8988T (cell line): ENCODE measurements at regions not wholly inside any gene's neighbourhood (a gene's known extent, or its start where the extent isn't known, plus 50 kb on each side); places are given as distances from the start of the nearest gene placed in this dataset.

Experiments
- DNase-seq: peaks from one replicate; pipeline ENCODE4 v3.0.0; 2011

DNA sequence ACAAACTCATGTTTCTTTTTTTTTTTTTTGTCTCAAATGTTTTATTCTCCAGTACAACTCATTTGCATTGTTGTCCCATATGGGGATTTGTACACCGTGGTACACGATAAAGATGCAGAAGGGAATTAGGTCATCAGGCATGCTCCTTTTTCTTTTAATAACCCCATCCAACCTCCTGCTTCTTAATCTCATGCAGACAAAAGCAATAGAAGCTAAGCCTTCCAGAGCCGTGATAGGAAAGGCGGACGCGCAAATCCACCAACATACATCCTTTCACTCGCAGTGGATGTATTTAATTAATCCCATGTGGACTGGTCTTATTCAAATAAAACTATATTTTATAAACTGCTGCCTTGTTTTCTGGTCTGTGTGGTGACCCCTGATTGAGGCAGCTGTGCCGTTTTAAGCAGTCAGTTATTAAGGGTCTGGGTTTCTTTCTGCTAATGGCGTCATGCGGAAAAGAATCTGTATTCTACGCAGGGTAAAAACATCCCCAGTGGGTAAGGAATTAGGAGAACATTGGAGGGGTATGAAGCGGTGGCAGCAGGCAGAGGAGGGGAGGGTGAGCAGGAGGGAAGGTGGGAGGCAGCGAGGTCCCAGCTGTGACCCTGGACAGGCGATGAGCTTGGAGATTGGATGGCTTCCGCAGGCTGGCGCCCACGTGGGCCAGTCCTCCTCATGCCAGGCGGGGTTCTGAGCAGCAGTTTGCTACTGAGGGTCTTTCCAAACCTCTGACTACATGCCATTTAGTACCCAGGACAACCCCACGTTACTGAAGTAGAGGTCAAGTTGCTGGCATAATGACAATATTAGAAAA is 172.8 kb downstream of the LINC00237 start:
- no peak for DNase-seq

GRCh38 chr20:20932156-20932555 is 174.0 kb downstream of the LINC00237 start:
- DNase-seq: no peak

DNA sequence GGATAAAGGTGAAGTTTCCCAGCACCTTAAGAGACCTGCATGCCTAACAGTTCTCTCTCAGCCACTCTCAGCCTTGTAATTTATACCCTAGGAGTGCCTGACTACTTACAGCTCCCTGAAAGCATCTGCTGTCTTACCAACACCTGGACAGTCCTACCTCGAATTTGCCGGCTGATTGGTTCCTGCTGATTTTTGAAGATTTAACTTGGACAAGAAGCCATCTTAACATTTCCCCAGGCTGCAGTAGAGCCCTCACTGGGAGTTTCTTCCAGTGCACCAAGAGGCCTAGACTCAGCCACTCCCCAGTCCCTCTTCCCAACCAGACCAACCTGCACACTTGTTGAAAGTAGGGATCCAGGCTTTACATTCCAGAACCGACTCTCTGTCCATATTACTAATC is 174.5 kb downstream of the LINC00237 start:
- no peak for DNase-seq

- DNase-seq: no peak
Observed at GRCh38 chr20:20931024-20931423, 175.1 kb downstream of the LINC00237 start.

GRCh38 chr20:20930500-20930899 is 175.7 kb downstream of the LINC00237 start:
- DNase-seq: no peak

GRCh38 chr20:20929341-20929740 is 176.8 kb downstream of the LINC00237 start:
- DNase-seq: no peak

DNA sequence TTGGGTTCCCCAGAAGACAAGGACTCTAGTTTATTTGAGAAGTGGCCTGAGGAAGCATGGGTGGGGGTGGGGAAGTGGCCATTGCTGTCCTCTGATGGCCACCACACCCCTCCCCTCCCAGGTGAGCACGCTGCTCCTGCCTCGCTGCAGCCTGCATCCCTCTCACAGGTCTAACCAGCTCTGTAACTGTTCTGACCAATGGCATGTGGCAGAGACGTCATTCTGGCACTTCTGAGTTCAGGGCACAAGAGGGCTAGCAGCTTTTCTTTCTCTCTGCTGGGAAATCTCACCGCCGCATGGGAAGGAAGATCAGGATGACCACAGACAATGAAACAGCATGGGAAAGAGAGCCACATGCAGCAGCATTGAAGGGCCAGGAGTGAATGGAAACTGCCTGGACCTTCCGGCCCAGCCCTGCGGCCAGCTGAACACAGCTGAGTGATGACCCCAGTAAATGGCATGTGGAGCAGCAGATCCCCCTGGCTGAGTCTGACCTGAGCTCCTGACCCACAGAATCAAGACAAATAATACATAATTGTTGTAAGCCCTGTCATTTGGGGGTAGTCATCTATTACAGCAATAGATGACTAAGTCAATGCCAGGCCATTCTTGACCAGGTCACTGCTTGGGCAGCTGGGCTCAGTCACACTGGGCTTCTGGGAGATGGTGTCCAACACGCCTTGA is 179.8 kb downstream of the LINC00237 start:
- DNase-seq: no peak

GRCh38 chr20:20920433-20920832 is 185.7 kb downstream of the LINC00237 start:
- no peak for DNase-seq

DNA sequence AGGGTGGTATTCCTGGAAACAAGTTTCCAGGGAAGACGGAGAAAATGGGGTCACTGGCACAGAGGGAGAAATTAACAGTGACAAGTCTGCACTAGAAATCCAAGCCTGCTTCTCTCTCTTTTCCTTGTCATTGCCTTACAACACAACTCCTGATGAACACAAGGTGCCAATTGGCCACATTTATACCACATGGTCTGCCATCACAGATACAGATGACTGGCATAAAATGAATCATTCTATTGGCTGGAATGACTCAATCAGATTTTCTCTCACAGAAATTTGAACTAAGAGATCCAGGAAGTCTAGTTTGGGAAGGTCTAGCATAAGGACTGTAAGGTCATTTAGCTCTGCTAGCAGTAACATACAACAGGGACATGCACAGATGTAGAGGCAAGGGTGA is 190.3 kb downstream of the LINC00237 start:
- no peak for DNase-seq

- DNase-seq: no peak
Observed at GRCh38 chr20:20904501-20904831, 192.0 kb upstream of the RALGAPA2 start.

DNA sequence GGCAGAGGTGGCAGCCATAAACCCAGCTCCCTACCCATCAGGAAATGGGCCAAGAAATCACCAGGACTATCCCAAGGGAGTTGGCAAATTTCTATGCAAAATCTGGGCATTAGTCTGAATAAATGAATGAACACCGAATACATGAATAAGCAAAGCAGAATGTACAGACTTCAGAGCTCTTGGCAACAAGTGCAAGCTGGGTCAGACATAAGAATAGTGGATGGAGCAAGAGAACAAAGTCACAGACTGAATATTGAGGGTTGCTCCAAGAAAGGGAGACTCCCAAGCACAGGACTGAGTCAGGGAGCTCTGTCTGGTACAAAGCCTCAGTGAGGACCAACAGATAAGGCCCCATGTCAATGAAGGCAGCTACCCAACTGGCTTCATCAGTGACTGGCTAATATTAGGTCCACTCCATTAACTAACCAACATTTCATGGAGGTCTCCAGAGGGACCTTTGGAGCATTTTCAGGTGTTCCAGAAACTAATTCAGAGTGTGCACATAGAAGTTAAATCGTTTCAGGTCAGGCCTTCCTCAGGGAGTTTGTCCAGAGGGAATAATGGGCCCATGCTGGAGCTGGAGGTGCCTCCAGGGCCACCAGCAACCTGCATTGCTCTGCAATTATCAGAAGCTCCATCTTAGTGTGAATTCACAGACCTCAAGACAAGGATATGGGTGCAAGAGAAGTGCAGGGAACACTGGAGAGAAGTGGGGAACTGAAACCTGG is 191.5 kb upstream of the RALGAPA2 start:
- DNase-seq: no peak

- no peak for DNase-seq
Observed at GRCh38 chr20:20897922-20898321, 185.5 kb upstream of the RALGAPA2 start.

DNA sequence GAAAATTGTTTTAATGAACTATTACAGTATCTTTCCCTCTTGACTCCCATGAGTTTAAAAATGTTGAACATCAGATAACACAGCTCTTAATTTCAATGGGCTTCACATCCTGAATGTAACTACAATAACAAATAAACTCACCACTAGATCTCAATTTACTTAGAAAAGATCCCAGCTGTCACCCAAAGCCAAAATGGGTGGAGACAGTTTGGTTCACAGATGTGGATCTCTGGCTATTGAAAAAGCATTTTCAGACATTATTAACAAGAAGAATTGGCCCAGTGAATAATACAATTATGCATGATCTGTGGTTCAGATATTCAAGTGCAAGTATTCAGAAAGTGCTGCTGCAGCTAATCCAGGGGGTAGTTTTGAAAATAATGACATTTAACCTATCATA is 184.7 kb upstream of the RALGAPA2 start:
- DNase-seq: no peak

- DNase-seq: no peak
Observed at GRCh38 chr20:20896606-20897005, 184.2 kb upstream of the RALGAPA2 start.

GRCh38 chr20:20895537-20895936 is 183.1 kb upstream of the RALGAPA2 start:
- DNase-seq: no peak

DNA sequence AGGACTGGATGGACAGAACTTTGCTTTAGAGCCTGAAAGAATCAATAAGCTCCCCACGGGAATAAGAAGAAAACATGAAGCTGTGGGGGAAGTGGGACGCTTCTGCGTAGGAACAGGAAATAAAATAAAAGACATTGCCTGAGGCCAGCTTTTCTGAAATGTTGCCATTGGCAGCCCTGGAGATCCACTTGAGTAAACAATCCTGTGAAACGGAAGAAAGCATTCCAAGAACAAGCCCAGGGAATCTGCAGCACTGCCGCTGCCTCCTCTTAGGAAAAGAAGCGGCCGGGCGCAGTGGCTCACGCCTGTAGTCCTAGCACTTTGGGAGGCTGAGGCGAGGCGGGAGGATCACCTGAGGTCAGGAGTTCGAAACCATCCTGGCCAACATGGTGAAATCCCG is 182.3 kb upstream of the RALGAPA2 start:
- DNase-seq: no peak

DNA sequence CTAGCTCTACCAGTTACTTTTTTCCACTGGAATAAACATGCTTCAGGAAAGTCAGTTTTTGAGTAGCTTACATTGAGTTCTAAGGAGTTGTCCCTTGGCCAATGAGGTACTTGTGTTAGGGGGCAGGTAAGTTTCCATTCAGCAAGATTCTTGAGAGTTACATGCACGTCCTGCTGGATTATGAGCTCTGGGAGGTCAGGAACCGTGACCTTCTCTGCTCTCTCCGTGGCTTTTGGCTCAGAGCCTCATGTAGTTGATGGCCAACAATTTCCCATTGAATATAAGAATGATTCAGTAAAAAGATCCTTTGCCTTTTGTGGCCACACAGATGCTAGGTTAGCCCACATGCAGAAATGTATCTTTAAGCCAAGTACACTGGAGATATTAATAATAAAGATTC is 181.8 kb upstream of the RALGAPA2 start:
- no peak for DNase-seq

- no peak for DNase-seq
Observed at GRCh38 chr20:20892328-20892727, 179.9 kb upstream of the RALGAPA2 start.

GRCh38 chr20:20890751-20891150 is 178.3 kb upstream of the RALGAPA2 start:
- no peak for DNase-seq

DNA sequence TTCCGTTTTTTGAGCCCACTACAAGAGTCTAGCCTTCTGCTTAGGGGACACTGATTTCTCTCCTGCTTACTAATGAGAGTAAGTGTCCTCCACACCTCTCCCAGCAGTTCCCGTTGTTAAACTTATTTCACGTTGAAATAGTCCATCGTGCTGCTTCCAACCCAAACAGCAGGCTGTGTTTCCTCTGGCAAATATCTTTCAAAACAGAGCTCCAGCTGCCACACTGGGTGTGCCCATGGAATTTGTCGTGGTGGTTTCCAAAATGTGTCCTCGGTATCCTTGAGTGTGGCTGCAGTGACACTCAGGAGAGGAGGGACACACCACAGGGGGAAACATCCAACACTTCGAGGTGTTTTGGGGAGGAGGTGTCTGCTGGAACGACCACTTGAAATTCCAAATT is 176.5 kb upstream of the RALGAPA2 start:
- DNase-seq: no peak

DNA sequence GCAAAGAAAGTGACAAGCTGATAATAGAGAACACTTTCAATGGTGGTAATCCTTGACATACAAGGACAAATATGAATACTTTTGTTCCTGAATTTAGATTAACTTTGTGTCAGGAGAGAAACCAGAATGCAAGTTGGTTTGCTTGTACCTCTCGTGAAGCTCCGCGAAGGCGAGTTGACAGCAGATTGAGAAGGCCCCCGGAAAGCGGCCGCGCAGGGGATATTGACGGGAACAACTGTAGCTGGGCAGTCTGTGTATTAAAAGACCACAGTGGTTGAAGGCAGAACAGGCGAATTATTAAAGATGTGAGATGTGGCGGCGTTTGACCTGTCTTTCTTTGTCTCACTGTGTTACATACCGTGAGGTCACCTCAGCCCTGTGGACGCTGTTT is 175.8 kb upstream of the RALGAPA2 start:
- DNase-seq: no peak

DNA sequence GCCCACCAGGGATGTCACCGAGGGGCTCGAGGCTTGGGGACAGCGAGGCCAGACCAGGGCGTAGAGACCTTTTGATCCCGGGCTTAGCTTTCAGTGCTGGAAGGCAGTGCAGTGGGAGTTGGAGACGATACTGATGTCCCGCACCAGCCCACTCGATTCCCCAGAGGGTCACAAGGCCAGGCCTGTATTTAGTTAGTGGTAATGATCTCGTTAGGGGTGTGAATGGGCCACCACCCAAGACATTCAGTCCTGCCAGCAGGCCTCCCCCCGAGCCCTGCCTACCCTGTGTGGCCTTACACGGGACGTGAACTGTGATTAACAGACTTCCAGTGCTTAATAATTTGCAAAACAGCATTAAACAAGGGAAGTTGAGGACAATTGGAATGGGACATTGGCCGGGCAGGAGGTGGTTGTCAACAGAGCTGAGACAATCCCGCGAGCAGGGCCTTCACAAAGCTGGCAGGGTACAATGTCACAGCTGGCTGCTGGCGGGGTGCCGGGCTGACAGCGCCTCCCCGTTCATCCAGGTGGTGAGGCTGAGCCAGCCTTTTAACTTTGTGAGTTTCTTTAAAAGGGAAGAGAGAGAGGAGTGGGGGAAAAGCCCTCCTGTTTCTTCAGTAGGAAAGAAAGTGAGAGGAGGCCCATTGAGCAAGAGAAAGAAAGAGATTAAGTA is 175.3 kb upstream of the RALGAPA2 start:
- no peak for DNase-seq

DNA sequence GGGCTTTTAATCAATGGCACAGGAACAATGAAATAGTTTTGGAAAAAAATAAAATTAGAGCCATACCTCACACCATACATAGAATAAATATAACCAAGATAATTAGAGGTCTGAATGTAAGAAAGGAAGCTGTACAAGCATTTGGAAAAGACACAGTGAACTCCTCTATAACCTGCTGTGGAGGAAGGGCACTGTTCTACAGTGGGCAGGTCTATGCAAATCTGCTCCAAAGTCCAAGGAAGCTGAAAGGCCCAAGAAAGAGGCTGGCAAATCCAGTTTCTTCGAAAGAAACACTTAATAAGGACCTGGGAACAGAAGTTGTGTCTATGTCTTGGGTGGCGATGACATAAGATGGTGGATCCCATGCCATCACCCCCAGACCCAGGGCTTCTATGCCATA is 169.4 kb upstream of the RALGAPA2 start:
- no peak for DNase-seq

DNA sequence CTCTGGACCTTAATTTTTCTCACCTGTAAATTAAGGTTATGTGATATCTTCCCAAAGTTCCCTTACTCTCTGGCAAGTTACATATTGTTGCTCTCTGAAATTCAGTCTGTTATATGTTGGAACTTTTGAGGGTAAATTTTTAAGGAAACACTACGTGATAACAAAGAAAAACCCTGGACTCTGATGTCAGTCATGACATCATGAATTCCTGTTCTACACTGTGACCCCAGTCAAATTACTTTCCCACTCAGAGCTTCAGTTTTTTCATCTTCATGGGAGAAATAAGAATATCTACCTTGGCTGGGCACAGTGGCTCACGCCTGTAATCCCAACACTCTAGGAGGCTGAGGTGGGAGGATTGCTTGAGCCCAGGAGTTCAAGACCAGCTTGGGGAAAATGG is 164.6 kb upstream of the RALGAPA2 start:
- no peak for DNase-seq
